Kasumi-1 (cell line): ENCODE measurements at regions not wholly inside any gene's neighbourhood (a gene's known extent, or its start where the extent isn't known, plus 50 kb on each side); places are given as distances from the start of the nearest gene placed in this dataset.
A peak's percentile ranks its signal among the peaks of the same experiment; 100 is the strongest.
"Not testable (repeated sequence)": the region's sequence is repeated elsewhere in the genome, so short reads cannot be mapped to it uniquely, and the experiment has no call there.

Experiments
- DNase-seq, 2 experiments: peaks; one replicate each; lab custom pipeline; 2025; lab: John Stamatoyannopoulos, UW

DNA sequence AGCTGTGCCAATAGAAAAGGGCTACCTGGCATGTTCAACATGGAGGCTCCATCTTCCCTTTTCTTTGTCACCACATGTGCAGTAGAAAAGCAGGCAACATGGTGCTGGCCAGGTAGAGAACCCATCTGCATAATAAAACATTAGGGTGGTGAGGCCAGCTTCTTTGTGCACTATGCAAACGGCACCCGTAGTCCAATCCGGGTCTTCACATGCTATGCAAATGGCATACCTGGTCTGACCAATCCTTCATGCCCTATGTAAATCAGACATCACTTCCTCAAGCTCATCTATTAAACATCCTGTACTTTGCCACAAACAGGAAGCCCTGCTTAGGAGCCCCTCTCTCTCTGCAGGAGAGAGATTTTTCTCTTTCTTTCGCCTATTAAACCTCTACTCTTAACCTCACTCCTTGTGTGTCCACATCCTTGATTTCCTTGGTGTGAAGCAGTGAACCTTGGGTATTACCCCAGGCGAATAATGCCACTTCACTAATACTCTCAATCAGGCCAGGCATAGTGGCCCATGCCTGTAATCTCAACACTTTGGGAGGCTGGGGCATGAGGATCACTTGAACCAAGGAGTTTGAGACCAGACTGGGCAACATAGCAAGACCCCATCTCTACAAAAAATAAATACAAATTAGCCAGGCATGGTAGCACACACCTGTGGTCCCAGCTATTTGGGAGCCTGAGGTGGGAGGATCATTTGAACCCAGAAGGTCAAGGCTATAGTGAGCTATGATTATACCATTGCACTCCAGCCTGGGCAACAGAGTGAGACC lies 111.3 kb upstream of the MRI1 start:
- DNase-seq: peak in 1 of 2 experiments; percentile 15

GRCh38 chr19:13646758-13647157 lies 117.6 kb upstream of the MRI1 start:
- no peak for DNase-seq

- DNase-seq: no peak
These were observed 119.7 kb upstream of the MRI1 start for GRCh38 chr19:13644645-13645044.

- no peak for DNase-seq
These were observed 123.7 kb upstream of the MRI1 start for GRCh38 chr19:13640611-13641010.

DNA sequence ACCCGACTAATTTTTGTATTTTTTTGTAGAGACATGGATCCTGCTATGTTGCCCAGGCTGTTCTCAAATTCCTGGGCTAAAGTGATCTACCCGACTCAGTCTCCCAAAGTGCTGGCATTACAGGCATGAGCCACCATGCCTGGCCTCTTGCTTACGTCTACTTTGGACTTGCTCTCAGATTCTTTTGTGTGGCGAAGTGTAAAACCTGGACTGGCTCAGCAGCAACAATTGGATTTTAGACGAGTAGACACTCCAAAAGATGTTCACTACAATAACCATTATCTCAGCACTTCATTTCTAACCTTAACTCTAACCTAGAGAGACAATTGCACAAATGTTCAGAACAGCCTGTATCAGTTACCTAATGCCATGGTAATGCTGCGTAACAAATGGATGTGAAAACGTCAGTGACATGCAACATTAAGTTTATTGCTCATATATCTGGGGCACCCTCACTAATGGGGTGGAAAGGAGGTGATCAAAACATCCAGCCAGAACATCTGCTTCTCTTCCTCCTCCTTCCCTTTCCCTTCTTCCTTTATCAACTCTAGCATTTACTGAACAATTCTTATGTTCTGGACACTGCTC lies 124.9 kb upstream of the MRI1 start:
- DNase-seq: no peak

- no peak for DNase-seq
These were observed 126.7 kb upstream of the MRI1 start for GRCh38 chr19:13637664-13638063.

GRCh38 chr19:13634658-13635057 lies 128.4 kb upstream of the CACNA1A start:
- DNase-seq: no peak

DNA sequence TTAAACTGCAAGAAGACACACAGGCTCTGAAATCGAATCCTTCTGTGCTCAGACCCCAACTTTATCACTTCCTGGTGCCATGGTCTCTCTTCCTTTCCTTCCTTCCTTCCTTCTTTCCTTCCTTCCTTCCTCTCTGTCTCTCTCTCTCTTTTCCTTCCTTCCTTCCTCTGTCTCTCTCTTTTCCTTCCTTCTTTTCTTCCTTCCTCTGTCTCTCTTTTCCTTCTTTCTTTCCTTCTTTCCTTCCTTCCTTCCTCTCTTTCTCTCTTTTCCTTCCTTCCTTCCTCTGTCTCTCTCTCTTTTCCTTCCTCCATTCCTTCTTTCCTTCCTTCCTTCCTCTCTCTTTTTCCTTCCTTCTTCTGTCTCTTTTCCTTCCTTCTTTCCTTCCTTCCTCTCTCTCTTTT lies 127.2 kb upstream of the CACNA1A start:
- DNase-seq: no peak

DNA sequence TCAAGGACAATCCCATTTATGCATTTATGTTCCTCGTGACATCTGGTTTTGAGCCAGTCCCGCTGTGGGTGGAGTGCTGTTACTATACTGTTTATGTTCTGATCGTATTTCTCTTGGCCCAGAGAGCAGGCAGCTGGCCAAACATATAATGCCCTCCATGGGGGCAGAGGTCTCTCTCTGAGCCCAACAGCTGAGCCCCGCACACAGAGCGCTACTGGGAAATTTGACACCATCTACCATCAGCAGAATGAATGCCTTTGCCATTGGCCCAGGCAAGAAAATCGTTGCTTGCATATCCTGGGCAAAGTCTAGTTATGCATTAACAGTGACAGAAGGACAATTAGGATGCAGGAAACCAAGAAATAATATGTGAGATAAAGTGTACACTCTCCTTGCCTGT lies 126.8 kb upstream of the CACNA1A start:
- no peak for DNase-seq

GRCh38 chr19:13632164-13632563 lies 125.9 kb upstream of the CACNA1A start:
- not testable (repeated sequence) for DNase-seq

DNA sequence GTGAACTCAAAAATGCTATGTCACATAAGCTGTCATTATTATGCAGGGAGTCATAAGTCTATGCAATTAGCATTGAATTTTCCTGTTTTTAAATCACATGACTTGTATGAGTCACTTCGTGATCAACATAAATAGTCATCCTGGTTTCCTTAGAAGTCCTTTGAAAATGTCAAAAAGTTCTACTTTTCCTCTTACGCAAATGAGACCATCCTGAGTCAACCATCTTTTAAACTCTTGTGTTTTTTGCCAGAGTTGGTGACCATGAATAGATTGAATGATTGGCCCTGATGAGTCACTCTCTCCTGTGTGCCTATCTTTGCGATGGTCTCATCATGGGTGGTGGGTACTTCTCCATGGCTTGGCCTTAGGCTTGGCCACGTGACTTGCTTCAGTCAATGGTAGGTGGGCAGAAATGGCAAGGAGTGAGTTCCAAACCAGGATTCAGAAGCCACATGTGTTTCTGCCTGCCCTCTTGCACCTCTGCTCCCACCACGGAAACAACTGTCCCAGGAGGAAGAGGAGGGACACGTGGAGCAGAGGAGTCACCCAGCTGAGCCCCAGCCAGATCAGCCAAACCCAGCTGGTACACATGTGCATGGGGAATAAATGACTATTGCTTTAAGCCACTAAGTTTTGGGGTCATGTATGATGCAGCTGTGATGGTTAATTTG lies 123.5 kb upstream of the CACNA1A start:
- DNase-seq: no peak

DNA sequence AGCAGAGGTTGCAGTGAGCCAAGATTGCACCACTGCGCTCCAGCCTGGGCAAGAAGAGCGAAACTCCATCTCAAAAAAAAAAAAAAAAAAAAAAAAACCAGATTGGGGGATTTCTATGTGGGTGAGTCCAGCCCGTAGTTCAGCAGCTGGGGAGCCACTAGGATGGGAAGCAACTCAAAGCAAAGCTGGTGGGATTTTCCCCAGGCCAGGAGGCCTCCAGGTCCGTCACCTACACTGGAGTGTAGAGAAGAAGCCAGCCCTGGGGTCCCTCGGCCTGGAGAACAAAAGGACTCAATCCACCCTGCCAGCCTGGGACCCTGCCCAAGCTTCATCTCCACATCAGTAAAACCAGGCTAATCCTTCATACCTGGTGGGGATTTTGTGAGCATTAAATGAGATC lies 121.3 kb upstream of the CACNA1A start:
- DNase-seq: no peak

DNA sequence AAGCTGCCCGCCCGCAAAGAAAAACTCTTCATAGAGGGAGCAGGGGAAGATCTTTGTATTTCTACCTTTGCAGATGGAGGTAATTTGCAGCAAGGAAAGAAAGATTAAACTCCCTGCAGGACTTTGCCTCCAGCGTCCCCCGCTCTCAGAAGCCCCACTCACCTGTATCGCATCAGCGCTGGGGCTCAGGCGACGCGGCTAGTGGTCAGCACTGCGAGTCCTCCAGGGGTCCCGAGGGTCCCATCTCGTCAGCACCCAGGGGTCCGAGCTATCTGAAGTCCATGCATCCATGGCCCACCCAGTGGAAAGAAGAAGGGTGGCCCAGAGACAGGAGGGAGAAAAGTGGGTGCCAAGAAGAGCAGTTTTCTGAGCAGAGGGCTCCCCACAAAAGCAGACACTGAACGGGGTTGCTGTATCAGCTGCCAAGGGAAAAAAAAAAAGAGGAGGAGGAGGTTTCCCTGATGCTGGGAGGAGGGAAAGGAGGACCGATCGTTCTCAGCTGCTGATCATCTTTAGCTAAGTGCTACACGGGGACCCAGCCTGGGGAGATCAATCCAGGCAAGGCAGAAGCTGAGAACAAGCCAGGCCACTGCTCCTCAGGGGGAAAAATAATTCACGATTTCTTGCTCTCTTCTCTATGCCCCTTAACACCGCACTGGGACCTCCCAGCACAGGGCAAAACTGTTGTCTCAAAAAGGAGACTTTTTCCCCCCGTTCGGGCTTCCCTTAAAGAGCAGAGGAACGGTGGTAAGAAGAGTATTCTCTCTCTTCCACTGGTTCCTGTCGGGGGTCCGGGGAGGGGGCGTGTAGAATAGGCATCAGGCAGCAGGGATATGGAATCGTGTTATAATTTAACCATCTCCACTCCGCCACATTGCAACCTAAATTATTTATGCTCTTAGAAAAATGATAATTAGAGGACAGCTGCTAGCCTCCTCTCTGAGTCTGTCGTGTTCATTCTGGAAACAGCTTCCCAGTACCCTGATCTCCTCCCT lies 117.7 kb upstream of the CACNA1A start:
- no peak for DNase-seq

DNA sequence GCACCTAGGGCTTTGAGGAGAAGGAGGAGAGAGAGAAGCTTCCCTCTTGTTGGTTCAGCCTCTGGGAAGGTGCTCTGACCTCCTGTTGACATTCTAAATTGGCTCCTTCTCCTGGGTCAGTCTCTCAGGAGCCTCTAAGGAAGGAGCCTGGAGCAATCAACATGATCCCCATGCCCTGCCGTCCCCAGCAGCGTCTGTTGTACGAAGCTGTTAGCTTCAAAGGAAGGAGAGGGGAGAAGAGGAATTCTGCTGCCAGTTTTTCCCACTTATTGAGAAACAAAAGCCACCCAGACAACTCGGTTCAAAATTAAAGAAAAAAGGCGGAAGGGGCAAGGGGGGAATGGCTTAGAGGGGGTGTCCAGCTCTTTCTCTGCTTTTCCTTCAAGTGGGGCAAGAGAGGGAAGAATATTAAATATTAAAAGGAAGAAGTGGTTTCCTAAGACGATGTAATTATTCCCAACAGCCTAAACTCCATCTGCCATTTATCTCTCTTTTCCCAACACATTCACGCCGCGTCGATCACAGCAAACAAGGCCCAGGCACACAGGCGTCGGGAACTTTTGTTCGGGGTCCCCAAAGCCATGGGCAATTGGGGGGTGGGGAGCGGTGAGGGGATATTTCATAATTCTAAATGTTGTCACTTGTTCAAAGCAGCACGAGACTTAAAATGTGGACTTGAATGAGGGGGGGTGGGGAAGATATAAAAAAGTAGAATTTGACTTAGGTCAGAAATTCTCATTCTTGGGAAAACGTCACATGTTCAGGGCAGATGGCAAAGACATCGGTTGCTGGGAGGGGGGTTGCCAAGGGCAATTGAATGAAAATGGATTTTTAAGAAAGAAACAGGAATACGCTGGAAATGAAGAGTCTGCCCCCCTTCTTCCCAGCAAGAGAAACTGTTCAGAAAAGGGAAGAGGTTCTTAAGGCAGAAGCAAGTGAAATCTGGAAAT lies 116.8 kb upstream of the CACNA1A start:
- DNase-seq: no peak

GRCh38 chr19:13621413-13621812 lies 115.1 kb upstream of the CACNA1A start:
- no peak for DNase-seq

GRCh38 chr19:13619203-13619632 lies 112.9 kb upstream of the CACNA1A start:
- DNase-seq: no peak

DNA sequence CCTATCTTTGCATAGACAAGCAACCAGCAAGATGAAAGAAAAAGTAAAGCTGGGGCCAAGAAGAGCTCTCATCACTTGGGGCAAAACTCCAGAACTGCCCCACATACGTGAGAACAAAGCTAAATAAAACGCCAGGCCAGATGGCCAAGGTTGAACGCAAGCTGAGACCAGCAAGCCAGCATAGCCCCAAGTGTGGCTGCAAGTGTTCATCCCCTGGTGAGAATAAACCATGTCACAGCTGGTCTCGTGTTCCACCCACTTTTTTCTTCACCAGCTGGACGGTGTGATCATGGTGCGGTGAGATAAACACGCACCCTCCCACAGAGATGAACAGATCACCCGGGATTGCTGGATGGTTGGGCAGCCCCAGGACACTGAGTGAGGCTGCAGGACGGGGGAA lies 109.6 kb upstream of the CACNA1A start:
- no peak for DNase-seq

- DNase-seq: no peak
These were observed 107.2 kb upstream of the CACNA1A start for GRCh38 chr19:13613447-13613846.

DNA sequence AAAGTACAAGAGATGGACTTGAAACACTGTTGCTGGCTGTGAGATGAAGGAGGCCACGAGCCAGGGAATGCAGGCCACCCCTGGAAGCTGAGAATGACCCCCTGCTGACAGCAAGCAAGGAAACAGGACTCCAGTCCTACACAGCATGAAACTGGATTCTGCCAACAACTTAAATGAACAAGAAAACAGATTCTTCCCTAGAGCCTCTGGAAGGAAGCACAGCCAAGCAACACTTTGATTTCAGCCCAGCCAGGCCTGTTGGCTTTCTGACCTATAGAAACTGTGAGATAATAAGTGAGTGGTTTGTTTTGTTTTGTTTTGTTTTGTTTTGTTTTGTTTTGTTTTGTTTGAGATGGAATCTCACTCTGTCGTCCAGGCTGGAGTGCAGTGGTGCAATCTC lies 105.3 kb upstream of the CACNA1A start:
- no peak for DNase-seq

- DNase-seq: no peak
These were observed 103.9 kb upstream of the CACNA1A start for GRCh38 chr19:13610039-13610691.
